ENCODE measurements at regions not wholly inside any gene's neighbourhood (a gene's known extent, or its start where the extent isn't known, plus 50 kb on each side); places are given as distances from the start of the nearest gene placed in this dataset.

DNA sequence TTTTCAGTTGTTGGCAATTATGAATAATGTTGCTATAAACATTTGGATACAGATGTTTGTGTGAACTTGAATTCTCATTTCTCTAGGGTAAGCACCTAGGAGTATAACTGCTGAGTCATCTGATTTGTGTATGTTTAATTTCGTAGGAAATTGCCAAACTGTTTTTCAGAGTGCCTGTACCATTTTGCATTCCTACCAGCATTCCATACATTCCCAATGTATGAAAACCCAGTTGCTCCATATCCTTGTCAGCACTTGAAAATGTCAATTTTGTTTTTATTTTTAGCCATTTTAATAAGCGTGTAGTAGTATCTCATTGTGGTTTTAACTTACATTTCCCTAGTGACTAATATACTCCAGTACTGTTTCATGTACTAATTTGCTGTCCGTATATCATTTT, 98.5 kb upstream of the TSC22D2 start:
- TF ChIP-seq, protein P1, sequence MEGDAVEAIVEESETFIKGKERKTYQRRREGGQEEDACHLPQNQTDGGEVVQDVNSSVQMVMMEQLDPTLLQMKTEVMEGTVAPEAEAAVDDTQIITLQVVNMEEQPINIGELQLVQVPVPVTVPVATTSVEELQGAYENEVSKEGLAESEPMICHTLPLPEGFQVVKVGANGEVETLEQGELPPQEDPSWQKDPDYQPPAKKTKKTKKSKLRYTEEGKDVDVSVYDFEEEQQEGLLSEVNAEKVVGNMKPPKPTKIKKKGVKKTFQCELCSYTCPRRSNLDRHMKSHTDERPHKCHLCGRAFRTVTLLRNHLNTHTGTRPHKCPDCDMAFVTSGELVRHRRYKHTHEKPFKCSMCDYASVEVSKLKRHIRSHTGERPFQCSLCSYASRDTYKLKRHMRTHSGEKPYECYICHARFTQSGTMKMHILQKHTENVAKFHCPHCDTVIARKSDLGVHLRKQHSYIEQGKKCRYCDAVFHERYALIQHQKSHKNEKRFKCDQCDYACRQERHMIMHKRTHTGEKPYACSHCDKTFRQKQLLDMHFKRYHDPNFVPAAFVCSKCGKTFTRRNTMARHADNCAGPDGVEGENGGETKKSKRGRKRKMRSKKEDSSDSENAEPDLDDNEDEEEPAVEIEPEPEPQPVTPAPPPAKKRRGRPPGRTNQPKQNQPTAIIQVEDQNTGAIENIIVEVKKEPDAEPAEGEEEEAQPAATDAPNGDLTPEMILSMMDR (IDR thresholded peaks at IDR 0.05): no peak
- TF ChIP-seq EP300 (IDR thresholded peaks at IDR 0.05) (no peak), POLR2A (IDR thresholded peaks at IDR 0.05) (no peak)

Measured in gastroesophageal sphincter (tissue), 3 donors.